ENCODE measurements at regions not wholly inside any gene's neighbourhood (a gene's known extent, or its start where the extent isn't known, plus 50 kb on each side); places are given as distances from the start of the nearest gene placed in this dataset.

GRCh38 chr1:96660051-96660450 lies 61.5 kb upstream of the PTBP2 start:
- no peak overlapping the region for H2AFZ ChIP-seq (ENCODE audit: low read length)
- ChIA-PET POLR2A (ENCODE audit: unreplicated experiment) (no interaction called here), CTCF (no interaction called here)
- no peaks in the 10 kb centered on the region for H3K4me1 ChIP-seq (ENCODE audit: insufficient read depth, low read length)
- intact Hi-C loops (cut with micrococcal nuclease), result no loop called here
- H3K36me3 ChIP-seq (ENCODE audit: low read depth, low read length), result no peaks in the 10 kb centered on the region
- no peaks in the 10 kb centered on the region for H4K20me1 ChIP-seq (ENCODE audit: low read length)
- DNase-seq (no peak), ATAC-seq (no peak)
- no peak overlapping the region for H3K4me2 ChIP-seq (ENCODE audit: low read length)
- H3K79me2 ChIP-seq (ENCODE audit: low read length), result no peaks in the 10 kb centered on the region
- no peaks in the 10 kb centered on the region for H3K9me2 ChIP-seq (replicated peaks; ENCODE audit: low read length)
- no TSS peak for BruUV-seq (replicated peaks)
- H3K27me3 ChIP-seq (ENCODE audit: low read length), result no peaks in the 10 kb centered on the region
- H3F3A ChIP-seq (ENCODE audit: low read length, unreplicated experiment), result no peaks in the 10 kb centered on the region
- TF ChIP-seq EZH2phosphoT487 (IDR thresholded peaks at IDR 0.05; ENCODE audit: borderline replicate concordance, low read length) (no peak), EZH2 (IDR thresholded peaks at IDR 0.05; ENCODE audit: low read length, unreplicated experiment) (no peak), CTCF (conservative IDR thresholded peaks at IDR 0.05; ENCODE audit: low read depth, low read length) (no peak)
- H3K9ac ChIP-seq (ENCODE audit: low read length), result no peak overlapping the region
- no peak overlapping the region for H3K27ac ChIP-seq (ENCODE audit: low read length)
- no peak overlapping the region for H3K4me3 ChIP-seq (ENCODE audit: low read length)
- H3K9me3 ChIP-seq (ENCODE audit: low read length), result no peaks in the 10 kb centered on the region

- ChIA-PET CTCF (no interaction called here), POLR2A (ENCODE audit: unreplicated experiment) (no interaction called here)
- H4K20me1 ChIP-seq (ENCODE audit: low read length), result no peaks in the 10 kb centered on the region
- H3K27me3 ChIP-seq (ENCODE audit: low read length), result no peaks in the 10 kb centered on the region
- H3K27ac ChIP-seq (ENCODE audit: low read length), result no peak overlapping the region
- H3K9me3 ChIP-seq (ENCODE audit: low read length), result no peaks in the 10 kb centered on the region
- H3K4me1 ChIP-seq (ENCODE audit: insufficient read depth, low read length), result no peaks in the 10 kb centered on the region
- BruUV-seq (replicated peaks), result no TSS peak
- ATAC-seq (no peak), DNase-seq (no peak)
- no peak overlapping the region for H3K4me3 ChIP-seq (ENCODE audit: low read length)
- TF ChIP-seq EZH2phosphoT487 (IDR thresholded peaks at IDR 0.05; ENCODE audit: borderline replicate concordance, low read length) (no peak), CTCF (conservative IDR thresholded peaks at IDR 0.05; ENCODE audit: low read depth, low read length) (no peak), EZH2 (IDR thresholded peaks at IDR 0.05; ENCODE audit: low read length, unreplicated experiment) (no peak)
- H3K36me3 ChIP-seq (ENCODE audit: low read depth, low read length), result no peaks in the 10 kb centered on the region
- no peak overlapping the region for H3K9ac ChIP-seq (ENCODE audit: low read length)
- intact Hi-C loops (cut with micrococcal nuclease), result no loop called here
- no peak overlapping the region for H3K4me2 ChIP-seq (ENCODE audit: low read length)
- H3K79me2 ChIP-seq (ENCODE audit: low read length), result no peaks in the 10 kb centered on the region
- H3F3A ChIP-seq (ENCODE audit: low read length, unreplicated experiment), result no peaks in the 10 kb centered on the region
- no peak overlapping the region for H2AFZ ChIP-seq (ENCODE audit: low read length)
- no peaks in the 10 kb centered on the region for H3K9me2 ChIP-seq (replicated peaks; ENCODE audit: low read length)
Measured at GRCh38 chr1:96660503-96660902, 61.1 kb upstream of the PTBP2 start.
